ENCODE measurements at regions not wholly inside any gene's neighbourhood (a gene's known extent, or its start where the extent isn't known, plus 50 kb on each side); places are given as distances from the start of the nearest gene placed in this dataset.
"Not testable (repeated sequence)": the region's sequence is repeated elsewhere in the genome, so short reads cannot be mapped to it uniquely, and the experiment has no call there.

GRCh38 chr3:26480377-26480776 is 142.2 kb upstream of the LRRC3B start:
- H3K4me3 ChIP-seq, result no peak overlapping the region
- H3K9me3 ChIP-seq, result no peaks in the 10 kb centered on the region
- H3K4me1 ChIP-seq, result no peaks in the 10 kb centered on the region
- no peak overlapping the region for H3K27ac ChIP-seq
- no peak for DNase-seq (ENCODE audit: extremely low spot score in 2 of 2)
- H3K36me3 ChIP-seq, result no peaks in the 10 kb centered on the region
- H3K27me3 ChIP-seq, result no peaks in the 10 kb centered on the region
- TF ChIP-seq POLR2AphosphoS5 (IDR thresholded peaks at IDR 0.05; ENCODE audit: insufficient read depth in 1 of 2, low read depth in 1 of 2) (no peak), POLR2A (IDR thresholded peaks at IDR 0.05) (no peak), CTCF (IDR thresholded peaks at IDR 0.05) (no peak)
- intact Hi-C loops (cut with DNase I), result no loop called here

- Histone ChIP-seq H3K36me3 (no peaks in the 10 kb centered on the region), H3K9me3 (no peaks in the 10 kb centered on the region)
- intact Hi-C loops (cut with DNase I), result no loop called here
Measured at GRCh38 chr3:26484140-26484539, 138.4 kb upstream of the LRRC3B start.

GRCh38 chr3:26498271-26498670 is 124.3 kb upstream of the LRRC3B start:
- DNase-seq (ENCODE audit: extremely low spot score in 2 of 2), result no peak
- Histone ChIP-seq H3K27ac (no peak overlapping the region), H3K4me1 (no peaks in the 10 kb centered on the region), H3K9me3 (no peaks in the 10 kb centered on the region), H3K36me3 (no peaks in the 10 kb centered on the region), H3K27me3 (no peaks in the 10 kb centered on the region), H3K4me3 (no peak overlapping the region)
- TF ChIP-seq POLR2A (IDR thresholded peaks at IDR 0.05) (no peak), CTCF (IDR thresholded peaks at IDR 0.05) (no peak), POLR2AphosphoS5 (IDR thresholded peaks at IDR 0.05; ENCODE audit: insufficient read depth in 1 of 2, low read depth in 1 of 2) (no peak)
- intact Hi-C loops (cut with DNase I), result no loop called here

More at GRCh38 chr3:26484140-26484539, 138.4 kb upstream of the LRRC3B start:
- no peak overlapping the region for H3K27ac ChIP-seq
- DNase-seq (ENCODE audit: extremely low spot score in 2 of 2), result no peak
- H3K4me3 ChIP-seq, result no peak overlapping the region
- TF ChIP-seq POLR2AphosphoS5 (IDR thresholded peaks at IDR 0.05; ENCODE audit: insufficient read depth in 1 of 2, low read depth in 1 of 2), result no peak
- TF ChIP-seq POLR2A (IDR thresholded peaks at IDR 0.05), result no peak
- no peak for TF ChIP-seq CTCF (IDR thresholded peaks at IDR 0.05)
- no peaks in the 10 kb centered on the region for H3K27me3 ChIP-seq
- no peaks in the 10 kb centered on the region for H3K4me1 ChIP-seq

GRCh38 chr3:26505399-26505798 is 117.2 kb upstream of the LRRC3B start:
- Histone ChIP-seq H3K27me3 (no peaks in the 10 kb centered on the region), H3K36me3 (no peaks in the 10 kb centered on the region), H3K27ac (no peak overlapping the region), H3K9me3 (no peaks in the 10 kb centered on the region), H3K4me3 (no peak overlapping the region), H3K4me1 (no peaks in the 10 kb centered on the region)
- intact Hi-C loops (cut with DNase I), result no loop called here
- no peak for TF ChIP-seq POLR2AphosphoS5 (IDR thresholded peaks at IDR 0.05; ENCODE audit: insufficient read depth in 1 of 2, low read depth in 1 of 2)
- no peak for TF ChIP-seq POLR2A (IDR thresholded peaks at IDR 0.05)
- TF ChIP-seq CTCF (IDR thresholded peaks at IDR 0.05), result no peak
- DNase-seq (ENCODE audit: extremely low spot score in 2 of 2), result no peak

DNA sequence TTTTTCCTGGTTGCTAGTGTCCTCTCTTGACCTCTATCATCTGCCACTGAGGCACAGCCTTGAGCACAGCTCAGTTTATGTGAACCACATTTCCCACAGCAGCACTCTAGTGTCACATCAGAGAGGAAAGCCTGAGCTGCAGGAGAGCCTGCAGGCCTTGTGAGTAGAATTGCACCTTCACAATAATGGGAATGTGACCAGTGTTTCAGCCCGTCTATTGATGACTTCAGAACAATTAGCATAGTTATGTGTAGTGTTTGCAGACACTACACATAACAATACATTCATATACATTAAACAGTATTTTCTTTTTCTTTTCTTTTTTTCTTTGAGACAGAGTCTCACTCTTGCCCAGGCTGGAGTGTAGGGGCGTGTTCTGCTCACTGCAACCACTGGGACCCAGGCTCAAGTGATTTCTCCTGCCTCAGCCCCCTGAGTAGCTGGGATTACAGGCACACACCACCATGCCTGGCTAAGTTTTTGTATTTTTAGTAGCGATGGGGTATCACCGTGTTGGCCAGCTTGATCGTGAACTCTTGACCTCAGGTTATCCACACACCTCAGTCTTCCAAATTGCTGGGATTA is 108.0 kb upstream of the LRRC3B start:
- H3K4me1 ChIP-seq; H3K27me3 ChIP-seq; intact Hi-C loops (cut with DNase I); H3K27ac ChIP-seq; DNase-seq (ENCODE audit: extremely low spot score in 2 of 2); H3K9me3 ChIP-seq; H3K36me3 ChIP-seq; H3K4me3 ChIP-seq: not testable (repeated sequence)

All from vagina (tissue), 2 donors.